ENCODE measurements at regions not wholly inside any gene's neighbourhood (a gene's known extent, or its start where the extent isn't known, plus 50 kb on each side); places are given as distances from the start of the nearest gene placed in this dataset.

DNA sequence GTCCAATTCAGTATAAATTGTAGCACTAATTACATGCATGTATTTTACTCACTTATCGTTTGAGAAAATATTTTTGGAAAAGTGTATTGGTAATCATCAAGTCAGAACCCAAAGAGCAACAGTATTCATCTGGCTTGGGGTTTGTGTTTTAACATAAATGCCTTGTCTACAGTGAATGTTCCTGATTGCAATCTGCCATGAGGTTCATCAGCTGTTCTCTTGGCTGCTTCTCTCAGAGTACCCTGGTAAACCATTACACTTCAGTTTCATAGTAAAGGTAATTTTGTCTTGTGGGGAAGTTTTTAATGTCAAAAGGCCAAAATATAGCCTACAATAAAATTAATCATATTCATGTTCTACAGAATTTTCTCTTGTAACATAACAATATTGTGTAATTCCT lies 150.3 kb downstream of the IFI44 start:
- TF ChIP-seq, protein P1, sequence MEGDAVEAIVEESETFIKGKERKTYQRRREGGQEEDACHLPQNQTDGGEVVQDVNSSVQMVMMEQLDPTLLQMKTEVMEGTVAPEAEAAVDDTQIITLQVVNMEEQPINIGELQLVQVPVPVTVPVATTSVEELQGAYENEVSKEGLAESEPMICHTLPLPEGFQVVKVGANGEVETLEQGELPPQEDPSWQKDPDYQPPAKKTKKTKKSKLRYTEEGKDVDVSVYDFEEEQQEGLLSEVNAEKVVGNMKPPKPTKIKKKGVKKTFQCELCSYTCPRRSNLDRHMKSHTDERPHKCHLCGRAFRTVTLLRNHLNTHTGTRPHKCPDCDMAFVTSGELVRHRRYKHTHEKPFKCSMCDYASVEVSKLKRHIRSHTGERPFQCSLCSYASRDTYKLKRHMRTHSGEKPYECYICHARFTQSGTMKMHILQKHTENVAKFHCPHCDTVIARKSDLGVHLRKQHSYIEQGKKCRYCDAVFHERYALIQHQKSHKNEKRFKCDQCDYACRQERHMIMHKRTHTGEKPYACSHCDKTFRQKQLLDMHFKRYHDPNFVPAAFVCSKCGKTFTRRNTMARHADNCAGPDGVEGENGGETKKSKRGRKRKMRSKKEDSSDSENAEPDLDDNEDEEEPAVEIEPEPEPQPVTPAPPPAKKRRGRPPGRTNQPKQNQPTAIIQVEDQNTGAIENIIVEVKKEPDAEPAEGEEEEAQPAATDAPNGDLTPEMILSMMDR (IDR thresholded peaks at IDR 0.05; ENCODE audit: control extremely low read depth, extremely low read depth, low read depth, missing control alignments) = no peak
- ChIA-PET POLR2A (no interaction called here), CTCF (no interaction called here)
- DNase-seq (ENCODE audit: extremely low spot score) = no peak

DNA sequence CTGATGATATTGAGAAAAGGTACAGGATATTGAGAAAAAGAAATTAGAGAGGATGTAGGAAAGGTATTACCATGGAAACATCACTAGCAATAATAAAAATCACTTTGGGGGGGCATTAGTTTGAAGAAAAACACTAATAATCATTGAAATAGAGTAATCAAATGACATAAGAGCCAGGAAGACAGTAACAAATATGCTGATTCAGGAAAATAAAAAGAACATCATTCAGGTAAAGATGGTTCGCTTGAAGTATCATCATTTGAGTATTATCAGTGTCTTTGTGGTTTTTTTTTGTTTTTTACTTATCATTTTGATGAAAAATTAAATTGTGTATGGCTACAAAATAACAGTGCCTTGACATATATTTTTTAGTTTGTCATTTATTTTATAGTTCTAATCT lies 164.5 kb downstream of the IFI44 start:
- CTCF ChIA-PET = no interaction called here
- no peak for DNase-seq (ENCODE audit: extremely low spot score)
- TF ChIP-seq, protein P1 (IDR thresholded peaks at IDR 0.05; ENCODE audit: control extremely low read depth, extremely low read depth, low read depth, missing control alignments) = no peak
- POLR2A ChIA-PET = no interaction called here

DNA sequence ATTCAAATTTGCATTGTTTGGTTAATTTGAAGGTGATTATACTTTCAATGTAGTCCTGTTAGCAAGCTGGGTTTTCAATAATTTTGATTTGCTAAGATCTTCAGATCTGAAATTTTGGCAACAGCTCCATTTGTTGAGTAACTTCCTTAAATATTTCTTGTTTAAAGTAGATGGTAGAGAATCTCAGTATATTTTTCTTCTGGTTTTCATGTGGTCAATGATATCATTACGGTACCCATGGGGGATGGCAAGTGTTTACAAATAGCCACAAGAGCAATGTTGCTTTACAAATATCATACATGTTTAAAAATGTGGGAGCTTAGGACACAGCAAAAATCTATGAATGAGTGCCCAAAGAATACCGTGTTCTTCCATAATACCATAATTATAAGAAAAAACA lies 175.9 kb downstream of the IFI44 start:
- ChIA-PET CTCF (interaction anchor here (2.0 kb wide), 1 partner anchor 15 kb away, joined by 4 read pairs; no protein-coding TSS in a partner anchor), POLR2A (no interaction called here)
- no peak for DNase-seq (ENCODE audit: extremely low spot score)
- TF ChIP-seq, protein P1 (IDR thresholded peaks at IDR 0.05; ENCODE audit: control extremely low read depth, extremely low read depth, low read depth, missing control alignments) = no peak

DNA sequence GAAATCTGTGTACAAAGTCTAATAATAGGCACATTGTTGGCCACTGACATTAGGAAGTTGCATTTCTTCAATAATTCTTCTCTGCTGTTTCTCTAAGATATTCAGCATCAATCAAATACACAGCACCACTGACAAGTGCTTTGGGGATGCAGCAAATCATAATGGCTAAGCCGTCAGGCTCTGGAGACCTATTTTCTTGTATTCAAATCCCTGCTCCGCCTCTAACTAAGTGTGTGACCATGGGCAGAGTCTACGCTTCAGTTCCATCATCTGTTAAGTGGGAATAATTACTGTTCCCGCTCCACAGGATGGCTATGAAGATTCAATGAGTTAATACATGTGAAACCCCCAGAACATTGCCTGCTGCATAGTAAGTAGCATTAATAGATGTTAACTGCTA lies 176.9 kb downstream of the ADGRL4 start:
- POLR2A ChIA-PET = no interaction called here
- CTCF ChIA-PET = no interaction called here
- no peak for DNase-seq (ENCODE audit: extremely low spot score)
- TF ChIP-seq, protein P1 (IDR thresholded peaks at IDR 0.05; ENCODE audit: control extremely low read depth, extremely low read depth, low read depth, missing control alignments) = no peak

DNA sequence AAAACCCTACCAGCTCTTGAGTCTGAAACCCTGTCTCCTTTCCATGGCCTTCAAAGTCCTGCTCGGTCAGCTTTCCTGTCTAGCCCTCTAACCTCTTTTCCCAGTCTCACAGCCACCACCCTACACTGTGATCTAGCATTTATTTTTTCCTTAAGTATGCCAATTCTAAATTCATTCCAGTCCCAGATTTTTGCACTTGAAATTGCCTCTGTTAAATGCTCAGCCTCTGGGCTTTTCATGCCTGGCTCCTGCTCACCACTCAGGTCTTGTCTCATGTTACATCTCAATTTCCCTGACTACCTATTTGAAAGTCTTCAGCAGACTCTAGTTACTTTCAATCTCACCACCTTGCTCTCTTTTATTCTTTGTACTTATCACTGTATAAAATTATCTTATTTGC lies 176.2 kb downstream of the ADGRL4 start:
- TF ChIP-seq, protein P1 (IDR thresholded peaks at IDR 0.05; ENCODE audit: control extremely low read depth, extremely low read depth, low read depth, missing control alignments) = no peak
- ChIA-PET CTCF (no interaction called here), POLR2A (no interaction called here)
- no peak for DNase-seq (ENCODE audit: extremely low spot score)

GRCh38 chr1:78831731-78832360 lies 174.7 kb downstream of the ADGRL4 start:
- ChIA-PET POLR2A (no interaction called here), CTCF (no interaction called here)
- TF ChIP-seq, protein P1 (IDR thresholded peaks at IDR 0.05; ENCODE audit: control extremely low read depth, extremely low read depth, low read depth, missing control alignments) = no peak
- no peak for DNase-seq (ENCODE audit: extremely low spot score)

Measured in GM10248 (cell line).